HepG2 (cell line): ENCODE measurements at regions not wholly inside any gene's neighbourhood (a gene's known extent, or its start where the extent isn't known, plus 50 kb on each side); places are given as distances from the start of the nearest gene placed in this dataset.

Source experiments
- ATAC-seq: fragments of 200-7000 bp; cut with Tn5 transposase; 3 replicates; pipeline ENCODE4 v1.9.1; 2020; ENCODE audit warnings: mild to moderate bottlenecking, moderate library complexity
- BruUV-seq: library from RNA; stranded (reverse); fragments of 400-500 nt; replicated peaks from 2 replicates; lab custom pipeline; 2021; lab: Mats Ljungman, UMichigan
- CTCF ChIA-PET: fragments of 300-600 bp; formaldehyde crosslinking; extraction: SDS; loops from one replicate; lab custom pipeline; 2021; ENCODE audit warnings: low total read pairs, inconsistent platforms, low intra/inter-chr PET ratio; lab: Yijun Ruan, JAX
- POLR2A ChIA-PET: fragments of 350-600 bp; sonication (Branson Sonifier 250); formaldehyde crosslinking; loops from one replicate; lab custom pipeline; 2020; ENCODE audit warnings: antibody characterized with exemption, inconsistent platforms; lab: Yijun Ruan, JAX
- DNase-seq: peaks from one replicate; pipeline ENCODE4 v3.0.0-alpha.2; 2015; ENCODE audit warnings: low spot score
- FAIRE-seq: peaks from 3 replicates; lab custom pipeline; 2011; peaks lifted over from hg19 to GRCh38; lab: Jason Lieb, UNC
- H2AFZ ChIP-seq: one replicate; pipeline ENCODE4 v1.6.1; 2011; ENCODE audit warnings: low read length, inconsistent platforms
- H3K27ac ChIP-seq: fragments of 300-600 bp; 3 replicates; pipeline ENCODE4 v1.8.0; 2011; ENCODE audit warnings: mixed run types, mild to moderate bottlenecking, mixed read lengths, low read length, inconsistent platforms; ENCODE audit not compliant: insufficient read depth; ENCODE audit errors: extremely low read length
- H3K27me3 ChIP-seq, 2 experiments: fragments of 200-600 bp in 1 of 2; 2 replicates in 1 of 2; 3 replicates in 1 of 2; pipeline versions ENCODE4 v1.6.0 to v1.8.0; 2011; ENCODE audit warnings: low read length in 2 of 2, mild to moderate bottlenecking in 2 of 2, moderate library complexity in 2 of 2, inconsistent platforms in 1 of 2; ENCODE audit not compliant: insufficient read depth in 2 of 2, control insufficient read depth in 1 of 2
- H3K36me3 ChIP-seq, 2 experiments: fragments of 200-600 bp in 1 of 2; replicated peaks in 1 of 2; 2 replicates in 1 of 2; 3 replicates in 1 of 2; pipeline versions ENCODE4 v1.5.1 to v1.8.0; 2011; ENCODE audit warnings: low read length in 2 of 2, inconsistent platforms in 1 of 2; ENCODE audit not compliant: insufficient read depth in 2 of 2, control insufficient read depth in 1 of 2
- H3K4me1 ChIP-seq: 2 replicates; pipeline ENCODE4 v1.5.1; 2012; ENCODE audit warnings: low read length, inconsistent platforms; ENCODE audit not compliant: insufficient read depth
- H3K4me2 ChIP-seq: 2 replicates; pipeline ENCODE4 v1.6.0; 2011; ENCODE audit warnings: low read depth, low read length, inconsistent platforms
- H3K4me3 ChIP-seq, 3 experiments: fragments of 200-600 bp in 1 of 3; sonication (generic), shearing (Covaris generic) in 1 of 3; replicated peaks in 1 of 3; 2 replicates each; pipeline ENCODE4 v1.5.1; 2011 to 2016; ENCODE audit warnings: low read length in 3 of 3, inconsistent platforms in 2 of 3, low read depth in 2 of 3, mild to moderate bottlenecking in 2 of 3, control low read depth in 1 of 3, mixed read lengths in 1 of 3; ENCODE audit not compliant: insufficient read depth in 1 of 3
- H3K79me2 ChIP-seq: one replicate; pipeline ENCODE4 v1.6.1; 2011; ENCODE audit warnings: low read length, inconsistent platforms; ENCODE audit not compliant: insufficient read depth
- H3K9ac ChIP-seq: 2 replicates; pipeline ENCODE4 v1.6.0; 2011; ENCODE audit warnings: mild to moderate bottlenecking, low read depth, low read length, inconsistent platforms; ENCODE audit not compliant: insufficient read depth
- H3K9me3 ChIP-seq: 2 replicates; pipeline ENCODE4 v1.5.1; 2012; ENCODE audit warnings: mild to moderate bottlenecking, low read length
- H4K20me1 ChIP-seq: 2 replicates; pipeline ENCODE4 v1.6.0; 2011; ENCODE audit warnings: inconsistent platforms, mild to moderate bottlenecking, low read length, moderate library complexity; ENCODE audit not compliant: insufficient read depth
- ARID3A ChIP-seq: IDR thresholded peaks from 2 replicates; pipeline ENCODE4 v1.6.1; 2012; ENCODE audit warnings: low read depth, low read length, improper control_type of control experiment
- ATF4 ChIP-seq, 2 experiments: fragments of 450-650 bp in 1 of 2; sonication (generic) in 1 of 2; formaldehyde crosslinking; IDR thresholded peaks; 2 replicates each; pipeline versions ENCODE4 v1.5.0 to v1.8.0; 2020 to 2022; ENCODE audit warnings: mild to moderate bottlenecking in 1 of 2, missing genetic modification reagents in 1 of 2
- BCL6 ChIP-seq: IDR thresholded peaks from 2 replicates; pipeline ENCODE4 v1.6.1; 2016; ENCODE audit warnings: missing genetic modification reagents, missing compliant biosample characterization
- CENPT ChIP-seq: sonication (generic); formaldehyde crosslinking; IDR thresholded peaks from 2 replicates; pipeline ENCODE4 v1.8.0; 2022; ENCODE audit warnings: low read depth, mild to moderate bottlenecking, moderate library complexity, missing genetic modification reagents
- FOXA1 ChIP-seq, 2 experiments: fragments of 450-650 bp in 1 of 2; sonication (generic) in 1 of 2; formaldehyde crosslinking in 1 of 2; IDR thresholded peaks; 2 replicates each; pipeline versions ENCODE4 v1.4.0 to v1.6.1; 2016 to 2020; ENCODE audit warnings: missing genetic modification reagents in 1 of 2
- MED13 ChIP-seq: sonication (generic); formaldehyde crosslinking; IDR thresholded peaks from 2 replicates; pipeline ENCODE4 v1.5.0; 2020; ENCODE audit warnings: missing genetic modification reagents
- MIXL1 ChIP-seq: IDR thresholded peaks from 2 replicates; pipeline ENCODE4 v1.6.1; 2016
- RXRB ChIP-seq: IDR thresholded peaks from 2 replicates; pipeline ENCODE4 v1.6.1; 2016; ENCODE audit warnings: borderline replicate concordance, missing genetic modification reagents, missing compliant biosample characterization
- SAP130 ChIP-seq: IDR thresholded peaks from 2 replicates; pipeline ENCODE4 v1.6.1; 2016; ENCODE audit warnings: low read depth
- SOX5 ChIP-seq: IDR thresholded peaks from 2 replicates; pipeline ENCODE4 v1.6.1; 2016; ENCODE audit warnings: borderline replicate concordance
- SP1 ChIP-seq, 2 experiments: fragments of 450-650 bp in 1 of 2; sonication (generic) in 1 of 2; formaldehyde crosslinking in 1 of 2; IDR thresholded peaks; 2 replicates each; pipeline versions ENCODE4 v1.4.0 to v1.6.1; 2016 to 2020; ENCODE audit warnings: missing genetic modification reagents in 1 of 2
- ZGPAT ChIP-seq: IDR thresholded peaks from 2 replicates; pipeline ENCODE4 v1.6.1; 2016; ENCODE audit warnings: mild to moderate bottlenecking
- ZNF24 ChIP-seq: fragments of 450-650 bp; IDR thresholded peaks from 2 replicates; pipeline ENCODE4 v1.6.1; 2017; ENCODE audit warnings: antibody characterized with exemption, mild to moderate bottlenecking
- ZNF264 ChIP-seq: sonication (generic); formaldehyde crosslinking; IDR thresholded peaks from 2 replicates; pipeline ENCODE4 v1.4.0; 2020; ENCODE audit warnings: missing genetic modification reagents
- ZNF362 ChIP-seq: sonication (generic); formaldehyde crosslinking; IDR thresholded peaks from 2 replicates; pipeline ENCODE4 v1.4.0; 2020; ENCODE audit warnings: missing genetic modification reagents, mild to moderate bottlenecking, borderline replicate concordance
- ZNF564 ChIP-seq: sonication (generic); formaldehyde crosslinking; IDR thresholded peaks from 2 replicates; pipeline ENCODE4 v1.8.1; 2023; ENCODE audit warnings: mild to moderate bottlenecking, missing genetic modification reagents
- ZNF761 ChIP-seq: sonication (generic); formaldehyde crosslinking; conservative IDR thresholded peaks from 2 replicates; pipeline ENCODE4 v1.4.0; 2020; ENCODE audit warnings: mild to moderate bottlenecking, missing genetic modification reagents
- WGBS: methylation state at CpG from one replicate; pipeline ENCODE4 v1.1.6; 2017; ENCODE audit warnings: low lambda C conversion rate; 5-methylcytosine and 5-hydroxymethylcytosine counted together
- in situ Hi-C: cut with HindIII; loops from 2 replicates; pipeline ENCODE4 v1.10.0; 2017; ENCODE audit warnings: low pct_unique_long_range_greater_than_20kb; ENCODE audit not compliant: extremely low pct_ligation_motif_present
- intact Hi-C: fragments of 100-400 bp; cut with micrococcal nuclease; formaldehyde crosslinking; loops from one replicate; pipeline ENCODE4 v1.10.0; 2022; ENCODE audit not compliant: unreplicated experiment

GRCh38 chr3:66817951-66818557 lies 180.1 kb upstream of the KBTBD8 start (continued):
- TF ChIP-seq SP1 (IDR thresholded peaks at IDR 0.05) (no peak), SP1 (CRISPR knock-in tag; IDR thresholded peaks at IDR 0.05) (no peak), ZNF264 (CRISPR knock-in tag) (no peak), ZNF761 (CRISPR knock-in tag) (no peak), MED13 (no peak)

- H3K9me3 ChIP-seq = no peaks in the 10 kb centered on the region
- ATAC-seq (peak; percentile 29), FAIRE-seq (no peak), DNase-seq (peak; percentile 53)
- ChIA-PET POLR2A (interaction anchor here (1.9 kb wide), 1 partner anchor 11 kb away, joined by 8 read pairs; no protein-coding TSS in a partner anchor), CTCF (no interaction called here)
- no peaks in the 10 kb centered on the region for H3K79me2 ChIP-seq
- no peak overlapping the region for H3K4me3 ChIP-seq
- H3K27me3 ChIP-seq = no peaks in the 10 kb centered on the region
- H4K20me1 ChIP-seq = no peaks in the 10 kb centered on the region
- peak overlapping the region; percentile 50 for H3K4me2 ChIP-seq
- H3K36me3 ChIP-seq = no peaks in the 10 kb centered on the region
- H3K9ac ChIP-seq = no peak overlapping the region
- H2AFZ ChIP-seq = no peak overlapping the region
- peaks cover 55% of the 10 kb centered on the region for H3K4me1 ChIP-seq
- intact Hi-C loops = loop anchor here (1.0 to 5.0 kb wide), 2 partner anchors 318 to 544 kb away; partner anchors contain the start of gene LRIG1
- no TSS peak for BruUV-seq
- 0% methylated on average over 3 of the region's 3 CpGs for WGBS
- H3K27ac ChIP-seq = no peak overlapping the region
- in situ Hi-C loops = loop anchor here (5.0 kb wide), 2 partner anchors 413 to 543 kb away; no protein-coding TSS in a partner anchor
- TF ChIP-seq ATF4 (CRISPR knock-in tag; IDR thresholded peaks at IDR 0.05) (0 out of 4 replicates have a peak, but pooled peaks of 1 of the 2 experiments have one; percentile 28), MIXL1 (no peak), SAP130 (CRISPR knock-in tag) (peak; percentile 41; the same call in 1 of the 2 replicates), CENPT (CRISPR knock-in tag) (no peak), SOX5 (CRISPR knock-in tag) (peak; percentile 70; the same call in 1 of the 2 replicates), RXRB (peak; percentile 84), BCL6 (CRISPR knock-in tag) (peak; percentile 64), ZNF564 (CRISPR knock-in tag) (no peak), ZGPAT (CRISPR knock-in tag) (0 out of 2 replicates have a peak, but pooled peaks have one; percentile 31), ZNF24 (no peak), ARID3A (0 out of 2 replicates have a peak, but pooled peaks have one; percentile 40), ZNF362 (CRISPR knock-in tag) (peak; percentile 41; the same call in 1 of the 2 replicates), FOXA1 (IDR thresholded peaks at IDR 0.05) (no peak), FOXA1 (CRISPR knock-in tag; IDR thresholded peaks at IDR 0.05) (peak; percentile 29; the same call in 1 of the 2 replicates)
Observed at GRCh38 chr3:66819993-66820501, 178.1 kb upstream of the KBTBD8 start.
